Nephron (organoid): ENCODE measurements at regions not wholly inside any gene's neighbourhood (a gene's known extent, or its start where the extent isn't known, plus 50 kb on each side); places are given as distances from the start of the nearest gene placed in this dataset.

ENCODE experiments used
- H3K27ac Mint-ChIP-seq, 3 experiments: 2 replicates each; pipeline ENCODE4 v1.8.0; 2020; ENCODE audit warnings: mixed read lengths in 3 of 3, mild to moderate bottlenecking in 2 of 3, moderate library complexity in 1 of 3
- H3K27me3 Mint-ChIP-seq: 2 replicates; pipeline ENCODE4 v1.8.0; 2021; ENCODE audit warnings: low read depth, mild to moderate bottlenecking, moderate library complexity, mixed read lengths
- H3K36me3 Mint-ChIP-seq: 2 replicates; pipeline ENCODE4 v1.8.0; 2020; ENCODE audit warnings: low read depth, mixed read lengths
- H3K4me1 Mint-ChIP-seq: 2 replicates; pipeline ENCODE4 v1.8.0; 2020; ENCODE audit warnings: mixed read lengths
- H3K4me3 Mint-ChIP-seq, 3 experiments: 2 replicates each; pipeline ENCODE4 v1.8.0; 2020; ENCODE audit warnings: mild to moderate bottlenecking in 3 of 3, mixed read lengths in 3 of 3, moderate library complexity in 2 of 3
- H3K9me3 Mint-ChIP-seq: 2 replicates; pipeline ENCODE4 v1.8.0; 2020; ENCODE audit warnings: mixed read lengths
- TF ChIP-seq, protein P1 (sequence below), 3 experiments: fragments of 200-600 bp; sonication (generic); IDR thresholded peaks; one replicate each; pipeline ENCODE4 v1.5.0; 2021; ENCODE audit warnings: antibody characterized with exemption in 3 of 3; ENCODE audit not compliant: unreplicated experiment in 3 of 3

DNA sequence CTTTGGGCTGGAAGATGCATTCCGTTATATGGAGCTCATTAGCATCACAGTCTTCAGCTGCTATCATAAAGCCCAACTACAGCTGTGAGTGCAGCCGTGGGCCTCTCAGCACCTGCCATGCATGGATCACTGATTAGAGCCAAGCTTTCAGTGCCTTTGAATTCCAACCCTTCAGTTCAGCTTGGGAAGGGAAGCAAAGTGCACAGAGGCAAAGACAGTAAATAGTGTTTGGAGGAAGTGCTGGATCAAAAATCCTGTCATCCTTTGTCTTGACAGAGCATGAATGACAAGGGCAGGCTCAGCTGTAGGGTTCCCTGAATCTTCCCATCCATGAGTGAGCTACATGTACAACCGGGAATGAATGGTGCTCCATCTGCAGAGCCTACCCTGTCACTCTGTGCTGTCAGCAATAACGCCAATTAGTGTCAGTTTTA is 153.7 kb downstream of the DNAJB9 start:
- peak overlapping the region in 1 of 3 experiments; percentile 40 for H3K27ac Mint-ChIP-seq
- no peak overlapping the region for H3K4me3 Mint-ChIP-seq
- H3K27me3 Mint-ChIP-seq = peaks cover 12% of the 10 kb centered on the region
- TF ChIP-seq, protein P1, sequence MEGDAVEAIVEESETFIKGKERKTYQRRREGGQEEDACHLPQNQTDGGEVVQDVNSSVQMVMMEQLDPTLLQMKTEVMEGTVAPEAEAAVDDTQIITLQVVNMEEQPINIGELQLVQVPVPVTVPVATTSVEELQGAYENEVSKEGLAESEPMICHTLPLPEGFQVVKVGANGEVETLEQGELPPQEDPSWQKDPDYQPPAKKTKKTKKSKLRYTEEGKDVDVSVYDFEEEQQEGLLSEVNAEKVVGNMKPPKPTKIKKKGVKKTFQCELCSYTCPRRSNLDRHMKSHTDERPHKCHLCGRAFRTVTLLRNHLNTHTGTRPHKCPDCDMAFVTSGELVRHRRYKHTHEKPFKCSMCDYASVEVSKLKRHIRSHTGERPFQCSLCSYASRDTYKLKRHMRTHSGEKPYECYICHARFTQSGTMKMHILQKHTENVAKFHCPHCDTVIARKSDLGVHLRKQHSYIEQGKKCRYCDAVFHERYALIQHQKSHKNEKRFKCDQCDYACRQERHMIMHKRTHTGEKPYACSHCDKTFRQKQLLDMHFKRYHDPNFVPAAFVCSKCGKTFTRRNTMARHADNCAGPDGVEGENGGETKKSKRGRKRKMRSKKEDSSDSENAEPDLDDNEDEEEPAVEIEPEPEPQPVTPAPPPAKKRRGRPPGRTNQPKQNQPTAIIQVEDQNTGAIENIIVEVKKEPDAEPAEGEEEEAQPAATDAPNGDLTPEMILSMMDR (IDR thresholded peaks at IDR 0.05; ENCODE audit: unreplicated experiment in 3 of 3) = no peak
- no peaks in the 10 kb centered on the region for H3K9me3 Mint-ChIP-seq
- H3K36me3 Mint-ChIP-seq = no peaks in the 10 kb centered on the region
- peaks cover 30% of the 10 kb centered on the region for H3K4me1 Mint-ChIP-seq

DNA sequence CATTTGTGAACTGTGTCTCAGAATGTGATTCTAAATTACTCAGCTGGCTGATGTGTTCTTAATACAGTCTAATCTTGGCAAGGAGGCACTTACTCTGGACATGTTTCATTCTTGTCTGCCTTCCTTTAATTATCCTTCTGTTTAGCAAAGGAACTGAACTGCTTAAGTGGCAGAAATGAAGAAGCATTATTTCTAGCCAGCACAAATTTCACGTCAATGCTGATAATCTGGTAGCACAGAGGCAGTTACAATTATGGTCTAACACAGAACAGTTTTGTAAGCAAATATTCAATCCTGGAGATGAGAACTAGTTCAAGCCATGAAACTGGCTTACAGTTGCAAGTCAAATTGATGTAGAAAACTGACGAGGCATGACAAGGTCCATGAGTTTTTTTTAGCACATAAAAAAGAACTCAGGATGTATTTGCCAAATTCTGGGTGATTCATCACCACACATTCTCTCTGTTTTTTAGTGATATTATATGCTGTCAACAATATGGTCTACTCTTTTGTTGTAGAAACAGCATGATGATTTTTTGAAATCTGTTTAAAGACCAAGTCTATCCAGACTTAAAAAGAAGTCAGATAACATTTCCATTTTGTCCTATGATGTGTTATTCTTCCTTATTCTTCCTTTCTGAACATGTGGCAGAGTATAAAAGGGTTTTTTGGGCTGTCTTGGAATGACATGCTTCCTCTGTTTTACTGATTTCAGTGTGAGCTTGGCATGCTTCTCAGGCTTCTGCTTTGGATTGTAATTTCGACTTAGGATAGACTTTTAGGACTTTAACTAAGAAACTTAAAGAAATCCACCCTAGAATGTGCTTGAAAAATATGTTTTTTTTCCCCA is 154.8 kb downstream of the DNAJB9 start:
- H3K9me3 Mint-ChIP-seq = no peaks in the 10 kb centered on the region
- no peaks in the 10 kb centered on the region for H3K36me3 Mint-ChIP-seq
- H3K4me1 Mint-ChIP-seq = peaks cover 30% of the 10 kb centered on the region
- H3K27ac Mint-ChIP-seq = peak overlapping the region; percentile 19 to 40 (median 37)
- TF ChIP-seq, protein P1 (IDR thresholded peaks at IDR 0.05; ENCODE audit: unreplicated experiment in 3 of 3) = no peak
- H3K4me3 Mint-ChIP-seq = no peak overlapping the region
- peaks cover 12% of the 10 kb centered on the region for H3K27me3 Mint-ChIP-seq

DNA sequence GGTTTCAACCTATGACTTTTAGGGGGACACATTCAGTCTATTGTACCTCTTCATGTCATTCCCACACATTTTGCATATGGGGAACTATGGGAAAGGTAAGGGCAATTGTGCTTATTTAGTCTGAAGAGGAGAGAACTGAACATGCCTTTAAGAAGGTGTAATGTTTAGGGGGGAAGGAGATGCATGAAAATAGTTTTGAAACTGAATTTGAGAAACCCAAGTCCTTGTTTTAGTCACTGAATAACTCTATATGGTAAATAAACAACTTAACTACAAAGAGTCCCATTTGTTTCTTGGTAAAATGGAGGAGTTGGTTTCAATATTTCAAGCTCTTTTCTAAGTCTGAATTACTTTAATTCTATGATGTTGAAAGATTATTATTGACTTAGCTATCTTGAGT is 166.1 kb downstream of the DNAJB9 start:
- no peaks in the 10 kb centered on the region for H3K4me1 Mint-ChIP-seq
- H3K27ac Mint-ChIP-seq = no peak overlapping the region
- H3K9me3 Mint-ChIP-seq = no peaks in the 10 kb centered on the region
- no peaks in the 10 kb centered on the region for H3K36me3 Mint-ChIP-seq
- TF ChIP-seq, protein P1 (IDR thresholded peaks at IDR 0.05; ENCODE audit: unreplicated experiment in 3 of 3) = no peak
- no peak overlapping the region for H3K4me3 Mint-ChIP-seq
- H3K27me3 Mint-ChIP-seq = peaks cover 4% of the 10 kb centered on the region

DNA sequence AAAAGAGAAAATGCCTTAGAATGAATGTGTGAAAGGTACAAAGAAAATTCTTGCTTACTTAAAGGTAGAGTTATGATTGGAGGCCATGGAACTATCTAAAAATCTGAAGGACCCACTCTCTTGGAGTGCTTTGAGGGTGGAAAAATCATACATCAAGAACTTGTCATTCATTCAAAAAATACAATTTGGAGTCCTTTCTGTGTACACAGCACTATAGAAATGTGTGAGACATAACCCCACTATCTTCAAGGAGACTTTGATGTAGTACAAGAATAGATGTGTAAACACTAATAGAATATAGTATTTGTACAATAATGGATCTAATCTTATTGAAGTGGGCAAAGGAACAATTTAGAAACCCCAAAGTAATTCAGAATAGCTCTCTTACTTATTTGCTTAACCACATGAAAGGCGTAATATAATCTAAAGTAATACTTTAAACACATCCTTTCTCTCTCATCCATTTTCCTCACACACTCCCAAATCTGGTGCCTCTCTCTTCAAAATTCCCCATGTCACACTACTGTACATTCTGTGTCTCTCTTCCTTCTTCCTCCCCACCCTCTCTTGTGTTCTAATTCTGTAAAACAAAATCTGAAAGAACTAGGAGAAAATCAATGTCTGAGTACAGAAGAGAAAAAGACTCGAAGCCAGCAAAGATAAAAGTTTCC is 166.7 kb downstream of the DNAJB9 start:
- Mint-ChIP-seq H3K36me3 (no peaks in the 10 kb centered on the region), H3K4me1 (no peaks in the 10 kb centered on the region), H3K9me3 (no peaks in the 10 kb centered on the region), H3K4me3 (no peak overlapping the region), H3K27ac (no peak overlapping the region), H3K27me3 (peaks cover 4% of the 10 kb centered on the region)
- TF ChIP-seq, protein P1 (IDR thresholded peaks at IDR 0.05; ENCODE audit: unreplicated experiment in 3 of 3) = no peak

DNA sequence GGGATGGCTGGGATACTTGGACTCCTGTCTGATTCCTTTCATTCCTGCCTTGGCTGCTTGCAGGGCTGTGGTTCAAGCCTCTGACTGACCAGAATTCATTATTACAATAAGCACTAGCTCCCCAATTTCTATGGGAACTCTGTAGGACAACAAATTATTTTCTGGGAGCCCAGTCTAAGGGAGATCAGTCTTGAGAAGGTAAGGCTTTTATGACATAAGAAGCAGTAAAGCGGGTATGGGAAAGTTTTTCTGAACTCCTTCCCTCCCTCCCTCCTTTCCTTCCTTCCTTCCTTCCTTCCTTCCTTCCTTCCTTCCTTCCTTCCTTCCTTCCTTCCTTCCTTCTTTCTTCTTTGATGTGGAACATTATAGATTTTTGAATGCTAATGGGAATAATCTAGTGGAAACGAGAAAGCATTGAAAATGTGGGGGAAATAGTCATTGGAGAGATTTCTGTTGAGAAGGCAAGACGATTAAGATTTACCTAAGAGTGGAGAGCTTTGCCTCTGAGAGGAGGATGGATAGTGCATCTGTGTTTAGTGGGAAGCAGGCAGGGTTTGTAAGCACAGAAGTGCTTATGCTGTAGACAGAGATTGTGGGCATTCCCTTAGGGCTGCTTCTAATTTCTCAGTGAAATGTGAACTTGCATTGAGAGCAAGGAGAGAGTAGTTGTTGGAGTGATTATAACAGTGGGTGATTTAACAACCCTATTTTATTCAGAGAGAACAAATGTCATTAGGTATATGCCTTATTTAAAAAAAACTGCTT is 201.5 kb downstream of the DNAJB9 start:
- Mint-ChIP-seq H3K4me1 (no peaks in the 10 kb centered on the region), H3K9me3 (no peaks in the 10 kb centered on the region), H3K27ac (no peak overlapping the region), H3K36me3 (no peaks in the 10 kb centered on the region), H3K27me3 (no peaks in the 10 kb centered on the region), H3K4me3 (no peak overlapping the region)
- TF ChIP-seq, protein P1 (IDR thresholded peaks at IDR 0.05; ENCODE audit: unreplicated experiment in 3 of 3) = no peak
